ENCODE measurements at regions not wholly inside any gene's neighbourhood (a gene's known extent, or its start where the extent isn't known, plus 50 kb on each side); places are given as distances from the start of the nearest gene placed in this dataset.

DNA sequence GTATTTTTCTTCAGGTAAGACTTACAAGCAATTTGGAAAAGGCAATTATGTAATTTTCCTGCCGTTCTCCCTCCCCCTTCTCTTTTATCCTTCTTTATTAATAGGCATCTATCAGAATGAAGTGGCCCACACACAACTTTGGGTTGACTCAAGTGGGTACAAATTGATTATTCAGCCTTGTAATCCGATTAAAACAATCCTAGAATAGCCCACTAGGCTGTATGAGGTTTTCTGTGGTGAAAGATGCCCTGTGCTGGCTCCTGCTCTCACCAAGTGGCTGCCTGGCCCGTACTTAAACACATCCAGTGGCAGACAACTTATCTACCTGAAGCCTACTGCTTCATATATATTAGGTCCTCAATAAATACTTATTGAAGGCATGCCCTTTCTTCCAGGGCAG lies 177.3 kb upstream of the C9orf72 start:
- TF ChIP-seq SUZ12 (IDR thresholded peaks at IDR 0.05; ENCODE audit: extremely low read depth, insufficient read depth, insufficient read length) = no peak
- TF ChIP-seq ZNF274 (IDR thresholded peaks at IDR 0.05; ENCODE audit: low read depth, low read length) = no peak

Data from NT2/D1 (cell line).